Thoracic aorta (tissue), 2 donors: ENCODE measurements at regions not wholly inside any gene's neighbourhood (a gene's known extent, or its start where the extent isn't known, plus 50 kb on each side); places are given as distances from the start of the nearest gene placed in this dataset.

Experiments used
- ATAC-seq: fragments of 150-250 bp; one replicate; pipeline ENCODE4 v1.8.0; 2017; ENCODE audit warnings: low read depth; ENCODE audit not compliant: insufficient number of reproducible peaks, low FRiP score
- DNase-seq: peaks from one replicate; pipeline ENCODE4 v3.0.0-alpha.2; 2020; ENCODE audit warnings: low spot score
- H3K27ac ChIP-seq, 2 donors: fragments of 200-600 bp; sonication (generic); 1 replicate in 1 of 2; 2 replicates in 1 of 2; pipeline ENCODE4 v1.5.1; 2016; ENCODE audit warnings: mild to moderate bottlenecking in 2 of 2, moderate library complexity in 2 of 2
- H3K27me3 ChIP-seq: fragments of 200-600 bp; sonication (generic); replicated peaks from 2 replicates; pipeline ENCODE4 v1.6.0; 2016; ENCODE audit warnings: mild to moderate bottlenecking; ENCODE audit not compliant: insufficient read depth
- H3K36me3 ChIP-seq: fragments of 200-600 bp; sonication (generic); one replicate; pipeline ENCODE4 v1.5.1; 2016
- H3K4me1 ChIP-seq, 2 donors: fragments of 200-600 bp; sonication (generic); 1 replicate in 1 of 2; 2 replicates in 1 of 2; pipeline versions ENCODE4 v1.5.1 to v1.6.0; 2016; ENCODE audit warnings: low read depth in 2 of 2, mild to moderate bottlenecking in 1 of 2; ENCODE audit not compliant: control insufficient read depth in 1 of 2
- H3K4me3 ChIP-seq: fragments of 200-600 bp; sonication (generic); 2 replicates; pipeline ENCODE4 v1.5.1; 2016; ENCODE audit warnings: mild to moderate bottlenecking
- H3K9me3 ChIP-seq: fragments of 200-600 bp; sonication (generic); 2 replicates; pipeline ENCODE4 v1.5.1; 2016
- TF ChIP-seq, protein P1 (sequence below): fragments of 200-600 bp; sonication (generic); IDR thresholded peaks from one replicate; pipeline ENCODE4 v1.5.1; 2019; ENCODE audit warnings: antibody characterized with exemption

DNA sequence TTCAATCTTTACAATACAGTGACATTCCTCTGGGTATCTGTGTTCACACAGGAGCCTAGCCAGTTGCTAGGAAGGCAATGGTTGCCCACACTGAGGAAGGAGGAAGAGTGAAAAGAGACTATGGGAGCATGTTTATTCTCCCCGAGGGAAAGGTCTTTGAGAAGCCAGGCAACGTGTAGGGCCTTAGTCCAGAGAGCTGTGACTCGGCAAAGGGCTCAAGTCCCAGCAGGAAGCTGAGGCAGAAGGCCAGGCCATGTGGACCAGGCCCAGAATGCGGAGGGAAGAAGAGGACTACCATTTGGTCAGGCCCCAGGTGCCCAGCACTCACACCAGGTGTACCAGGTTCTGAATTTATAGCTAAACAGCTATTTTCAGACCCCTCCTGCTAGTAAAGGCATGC lies 136.6 kb upstream of the DMAC1 start:
- ATAC-seq (no peak), DNase-seq (no peak)
- H3K27me3 ChIP-seq, result no peaks in the 10 kb centered on the region
- peak overlapping the region; percentile 74 to 82 for H3K27ac ChIP-seq
- TF ChIP-seq, protein P1, sequence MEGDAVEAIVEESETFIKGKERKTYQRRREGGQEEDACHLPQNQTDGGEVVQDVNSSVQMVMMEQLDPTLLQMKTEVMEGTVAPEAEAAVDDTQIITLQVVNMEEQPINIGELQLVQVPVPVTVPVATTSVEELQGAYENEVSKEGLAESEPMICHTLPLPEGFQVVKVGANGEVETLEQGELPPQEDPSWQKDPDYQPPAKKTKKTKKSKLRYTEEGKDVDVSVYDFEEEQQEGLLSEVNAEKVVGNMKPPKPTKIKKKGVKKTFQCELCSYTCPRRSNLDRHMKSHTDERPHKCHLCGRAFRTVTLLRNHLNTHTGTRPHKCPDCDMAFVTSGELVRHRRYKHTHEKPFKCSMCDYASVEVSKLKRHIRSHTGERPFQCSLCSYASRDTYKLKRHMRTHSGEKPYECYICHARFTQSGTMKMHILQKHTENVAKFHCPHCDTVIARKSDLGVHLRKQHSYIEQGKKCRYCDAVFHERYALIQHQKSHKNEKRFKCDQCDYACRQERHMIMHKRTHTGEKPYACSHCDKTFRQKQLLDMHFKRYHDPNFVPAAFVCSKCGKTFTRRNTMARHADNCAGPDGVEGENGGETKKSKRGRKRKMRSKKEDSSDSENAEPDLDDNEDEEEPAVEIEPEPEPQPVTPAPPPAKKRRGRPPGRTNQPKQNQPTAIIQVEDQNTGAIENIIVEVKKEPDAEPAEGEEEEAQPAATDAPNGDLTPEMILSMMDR, result no peak
- H3K9me3 ChIP-seq, result no peaks in the 10 kb centered on the region
- peak overlapping the region; percentile 8 for H3K4me3 ChIP-seq
- no peaks in the 10 kb centered on the region for H3K36me3 ChIP-seq
- peaks cover 15 to 30% of the 10 kb centered on the region in 2 donors for H3K4me1 ChIP-seq

DNA sequence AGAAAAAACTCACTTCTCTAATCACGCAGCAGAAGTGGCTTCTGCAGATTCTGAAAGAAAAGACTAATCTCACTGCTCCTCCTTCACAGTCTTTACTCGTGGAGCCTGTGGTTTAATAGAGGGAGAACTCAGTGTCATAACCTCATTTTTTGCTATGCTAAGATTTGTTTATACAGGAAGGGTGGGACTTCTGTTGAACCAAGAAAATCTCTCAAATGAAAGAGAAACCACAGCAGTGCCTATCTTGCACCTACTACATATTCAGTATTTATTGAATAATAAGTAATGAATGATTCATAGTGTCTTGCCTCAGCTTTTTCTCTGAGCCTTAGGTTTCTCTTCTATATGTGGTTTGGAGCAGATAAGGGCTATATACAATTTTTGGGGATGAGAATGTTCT lies 136.1 kb upstream of the DMAC1 start:
- Histone ChIP-seq H3K9me3 (no peaks in the 10 kb centered on the region), H3K36me3 (no peaks in the 10 kb centered on the region), H3K27ac (peak overlapping the region; percentile 74 to 82), H3K4me3 (peak overlapping the region; percentile 8), H3K4me1 (peaks cover 15 to 30% of the 10 kb centered on the region in 2 donors), H3K27me3 (no peaks in the 10 kb centered on the region)
- no peak for DNase-seq
- TF ChIP-seq, protein P1, result no peak
- no peak for ATAC-seq

DNA sequence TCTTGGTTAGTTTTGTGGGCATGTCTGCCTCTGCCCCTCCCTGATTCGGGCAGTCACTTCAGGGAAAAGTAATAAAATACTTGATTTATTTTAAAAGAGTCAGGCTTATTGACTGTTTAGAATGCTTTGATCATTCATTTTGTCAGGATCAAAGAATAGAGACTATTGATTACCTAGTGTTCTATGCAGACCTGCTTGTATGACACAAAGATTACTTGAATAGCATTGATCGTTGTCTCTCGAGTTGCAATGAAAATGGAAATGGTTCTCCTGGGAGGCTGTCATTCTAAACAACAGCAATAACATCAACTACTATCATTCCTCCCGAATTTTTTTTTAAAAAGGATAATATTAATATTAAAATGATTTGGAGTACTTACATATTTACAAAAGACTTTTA lies 133.2 kb upstream of the DMAC1 start:
- H3K4me3 ChIP-seq, result no peak overlapping the region
- peaks cover 14 to 24% of the 10 kb centered on the region in 2 donors for H3K4me1 ChIP-seq
- DNase-seq, result no peak
- no peaks in the 10 kb centered on the region for H3K27me3 ChIP-seq
- H3K36me3 ChIP-seq, result no peaks in the 10 kb centered on the region
- no peak for ATAC-seq
- no peaks in the 10 kb centered on the region for H3K9me3 ChIP-seq
- H3K27ac ChIP-seq, result no peak overlapping the region
- TF ChIP-seq, protein P1, result no peak

DNA sequence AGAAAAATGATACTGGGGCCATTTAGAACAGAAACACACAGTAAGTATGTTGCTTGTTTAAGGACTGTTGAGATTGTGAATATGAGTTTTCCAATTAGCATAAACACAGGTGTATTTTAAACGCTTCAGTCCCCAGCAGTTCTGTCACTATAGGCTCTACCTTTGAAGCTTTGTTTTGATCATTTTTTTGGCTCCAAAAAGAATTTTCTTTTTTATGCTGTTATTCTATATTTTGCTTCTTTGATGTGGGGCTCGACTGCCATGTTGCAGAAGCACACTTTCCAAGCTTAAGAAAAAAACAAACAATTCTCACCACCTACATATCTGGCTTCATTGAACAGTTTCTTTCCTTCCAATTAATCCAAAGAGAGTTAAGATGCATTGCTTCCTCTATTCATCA lies 131.0 kb upstream of the DMAC1 start:
- Histone ChIP-seq H3K9me3 (no peaks in the 10 kb centered on the region), H3K36me3 (no peaks in the 10 kb centered on the region), H3K27me3 (no peaks in the 10 kb centered on the region), H3K4me3 (no peak overlapping the region), H3K27ac (no peak overlapping the region), H3K4me1 (peaks cover 0 to 4% of the 10 kb centered on the region in 2 donors)
- no peak for DNase-seq
- TF ChIP-seq, protein P1, result no peak
- no peak for ATAC-seq

DNA sequence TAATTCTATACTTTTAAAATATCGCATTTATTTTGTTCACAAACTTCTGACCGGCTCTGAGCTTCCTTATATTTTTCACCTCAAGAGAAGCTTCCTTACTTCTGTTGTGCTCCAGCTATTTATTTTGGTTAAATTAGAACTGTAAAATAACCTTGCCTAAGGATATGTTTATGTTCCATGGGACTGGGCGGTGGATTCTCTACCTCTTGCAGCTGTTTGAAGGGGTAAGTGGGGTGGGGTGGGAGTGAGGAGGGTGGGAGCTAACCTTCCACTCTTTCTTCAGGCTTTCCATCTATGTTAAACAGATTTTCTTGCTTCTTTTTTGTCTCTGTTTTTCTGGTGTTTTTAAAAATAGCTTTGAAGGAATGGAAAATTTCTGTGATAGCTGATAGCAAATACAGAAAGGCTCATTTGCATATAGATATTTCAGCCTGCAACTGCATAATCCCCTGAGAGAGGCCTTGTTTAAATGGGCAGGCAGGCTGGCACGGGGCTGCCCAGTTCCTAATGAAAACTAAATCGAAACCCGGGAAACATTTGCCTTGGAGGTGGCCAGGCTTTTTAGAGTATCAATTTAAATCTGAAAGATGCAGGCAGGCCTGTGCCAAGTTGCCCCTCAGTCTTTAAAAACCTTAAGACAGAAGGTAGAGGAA lies 122.1 kb upstream of the DMAC1 start:
- ATAC-seq (no peak), DNase-seq (no peak)
- H3K4me1 ChIP-seq, result peaks cover 7 to 17% of the 10 kb centered on the region in 2 donors
- peak overlapping the region; percentile 24 for H3K4me3 ChIP-seq
- H3K27ac ChIP-seq, result peak overlapping the region; percentile 25 to 26
- H3K9me3 ChIP-seq, result no peaks in the 10 kb centered on the region
- H3K36me3 ChIP-seq, result no peaks in the 10 kb centered on the region
- H3K27me3 ChIP-seq, result no peaks in the 10 kb centered on the region
- TF ChIP-seq, protein P1, result no peak
